CD4-positive, alpha-beta memory T cell (primary cell): ENCODE measurements at regions not wholly inside any gene's neighbourhood (a gene's known extent, or its start where the extent isn't known, plus 50 kb on each side); places are given as distances from the start of the nearest gene placed in this dataset.

Experiments
- CTCF ChIA-PET: fragments of 350-600 bp; sonication (Branson Sonifier 250); formaldehyde crosslinking; loops from one replicate; lab custom pipeline; 2021; ENCODE audit warnings: inconsistent platforms; ENCODE audit not compliant: partially characterized antibody; lab: Charles Lee
- POLR2A ChIA-PET: fragments of 350-600 bp; sonication (Branson Sonifier 250); formaldehyde crosslinking; loops from one replicate; lab custom pipeline; 2021; ENCODE audit not compliant: partially characterized antibody; lab: Charles Lee
- DNase-seq, 5 donors: peaks; one replicate each; pipeline versions ENCODE4 v3.0.0 to v3.0.0-alpha.2; 2020 to 2022; ENCODE audit warnings: mixed read lengths in 1 of 5
- H3K27ac ChIP-seq: one replicate; pipeline ENCODE4 v1.7.0; 2013; ENCODE audit warnings: low read depth, low read length
- H3K27me3 ChIP-seq: 2 replicates; pipeline ENCODE4 v1.7.0; 2013; ENCODE audit warnings: mild to moderate bottlenecking, low read length, moderate library complexity; ENCODE audit not compliant: insufficient read depth
- H3K36me3 ChIP-seq: 2 replicates; pipeline ENCODE4 v1.7.0; 2013; ENCODE audit warnings: mild to moderate bottlenecking, low read length, moderate library complexity; ENCODE audit not compliant: insufficient read depth
- H3K4me1 ChIP-seq: 2 replicates; pipeline ENCODE4 v1.7.0; 2013; ENCODE audit warnings: mild to moderate bottlenecking, low read length, moderate library complexity; ENCODE audit not compliant: insufficient read depth
- H3K4me3 ChIP-seq, 2 donors: one replicate each; pipeline ENCODE4 v1.7.0; 2013; ENCODE audit warnings: low read length in 2 of 2, mild to moderate bottlenecking in 1 of 2
- H3K9me3 ChIP-seq, 2 donors: one replicate each; pipeline ENCODE4 v1.7.0; 2013; ENCODE audit warnings: low read length in 2 of 2, control low read depth in 1 of 2; ENCODE audit not compliant: control insufficient read depth in 1 of 2
- H3K27ac Mint-ChIP-seq, 7 donors: one replicate each; pipeline ENCODE4 v1.8.0; 2020 to 2021; ENCODE audit warnings: mixed read lengths in 7 of 7, mild to moderate bottlenecking in 6 of 7, inconsistent platforms in 3 of 7, moderate library complexity in 3 of 7
- H3K27me3 Mint-ChIP-seq, 2 donors: one replicate each; pipeline ENCODE4 v1.8.0; 2020 to 2021; ENCODE audit warnings: mixed read lengths in 2 of 2
- H3K36me3 Mint-ChIP-seq, 2 donors: one replicate each; pipeline ENCODE4 v1.8.0; 2020 to 2021; ENCODE audit warnings: mixed read lengths in 2 of 2, inconsistent platforms in 1 of 2, mild to moderate bottlenecking in 1 of 2
- H3K4me1 Mint-ChIP-seq, 4 donors: one replicate each; pipeline ENCODE4 v1.8.0; 2020 to 2021; ENCODE audit warnings: mixed read lengths in 4 of 4, mild to moderate bottlenecking in 1 of 4
- H3K4me3 Mint-ChIP-seq, 8 donors: one replicate each; pipeline ENCODE4 v1.8.0; 2020 to 2021; ENCODE audit warnings: mixed read lengths in 8 of 8, mild to moderate bottlenecking in 7 of 8, moderate library complexity in 6 of 8, inconsistent platforms in 3 of 8
- H3K9me3 Mint-ChIP-seq, 8 donors: one replicate each; pipeline ENCODE4 v1.8.0; 2020 to 2021; ENCODE audit warnings: mixed read lengths in 8 of 8, mild to moderate bottlenecking in 5 of 8, inconsistent platforms in 3 of 8, moderate library complexity in 1 of 8
- intact Hi-C: fragments of 100-400 bp; cut with micrococcal nuclease; formaldehyde crosslinking; loops from one replicate; pipeline ENCODE4 v1.15.1; 2023

DNA sequence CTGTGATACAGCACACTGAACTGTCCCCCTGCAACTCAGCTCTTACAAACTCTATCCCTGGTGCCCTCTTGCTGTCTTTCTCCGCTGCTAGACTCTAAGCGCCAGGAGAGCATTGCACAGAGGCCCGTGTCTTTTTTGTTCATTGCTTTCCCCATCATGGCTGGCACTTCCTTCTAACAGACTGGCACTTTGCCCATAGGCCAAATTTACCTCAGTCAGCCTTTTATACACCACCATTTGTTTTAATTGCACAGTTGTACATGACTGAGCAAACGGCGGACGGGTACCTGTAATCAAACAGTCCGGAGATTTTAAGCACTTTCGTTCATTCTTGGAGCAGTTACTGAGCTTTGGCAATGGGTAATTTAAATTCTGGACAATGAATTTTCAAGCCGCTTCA lies 102.2 kb upstream of the CLINT1 start:
- H3K4me3 ChIP-seq: no peak overlapping the region
- H3K36me3 ChIP-seq: no peaks in the 10 kb centered on the region
- no peaks in the 10 kb centered on the region for H3K4me1 ChIP-seq
- intact Hi-C loops: no loop called here
- ChIA-PET CTCF (interaction anchor here (1.1 to 2.3 kb wide), 3 partner anchors 12 to 132 kb away, joined by 3 to 14 read pairs (median 13); no protein-coding TSS in a partner anchor), POLR2A (no interaction called here)
- Mint-ChIP-seq H3K4me1 (no peaks in the 10 kb centered on the region), H3K36me3 (no peaks in the 10 kb centered on the region), H3K9me3 (peaks cover 0 to 4% (median 0%) of the 10 kb centered on the region in 8 donors), H3K27me3 (peaks cover 7 to 8% of the 10 kb centered on the region in 2 donors), H3K27ac (no peak overlapping the region), H3K4me3 (no peak overlapping the region)
- no peak overlapping the region for H3K27ac ChIP-seq
- H3K27me3 ChIP-seq: no peaks in the 10 kb centered on the region
- no peak for DNase-seq
- H3K9me3 ChIP-seq: no peaks in the 10 kb centered on the region

DNA sequence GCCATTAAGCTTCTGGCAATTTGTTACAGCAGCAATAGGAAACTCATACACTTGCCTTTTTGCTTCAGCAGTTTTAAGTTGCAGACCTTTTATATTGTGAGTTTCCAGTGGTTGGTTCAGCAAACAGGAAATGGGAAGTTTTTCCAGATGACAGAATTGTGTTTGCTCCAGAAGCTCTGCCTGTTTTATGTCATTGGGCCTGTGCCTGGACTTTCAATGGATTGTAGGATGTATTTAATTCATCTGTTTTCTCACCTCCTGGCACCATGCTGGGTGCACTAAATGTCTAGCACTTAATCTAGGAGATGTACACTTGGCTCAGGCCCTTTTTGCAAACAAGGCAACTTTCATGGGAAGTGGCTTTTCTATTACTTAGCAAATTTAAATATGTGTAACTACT lies 100.4 kb upstream of the CLINT1 start:
- H3K27ac Mint-ChIP-seq: no peak overlapping the region
- Histone ChIP-seq H3K4me3 (no peak overlapping the region), H3K27ac (no peak overlapping the region), H3K27me3 (no peaks in the 10 kb centered on the region), H3K36me3 (no peaks in the 10 kb centered on the region), H3K4me1 (no peaks in the 10 kb centered on the region), H3K9me3 (no peaks in the 10 kb centered on the region)
- intact Hi-C loops: no loop called here
- ChIA-PET CTCF (interaction anchor here (1.1 to 2.3 kb wide), 3 partner anchors 8 to 142 kb away, joined by 3 to 14 read pairs (median 4); no protein-coding TSS in a partner anchor), POLR2A (no interaction called here)
- no peaks in the 10 kb centered on the region for H3K36me3 Mint-ChIP-seq
- H3K9me3 Mint-ChIP-seq: peaks cover 0 to 4% (median 0%) of the 10 kb centered on the region in 8 donors
- no peak for DNase-seq
- no peaks in the 10 kb centered on the region for H3K4me1 Mint-ChIP-seq
- peaks cover 9% of the 10 kb centered on the region in 2 donors for H3K27me3 Mint-ChIP-seq
- no peak overlapping the region for H3K4me3 Mint-ChIP-seq

DNA sequence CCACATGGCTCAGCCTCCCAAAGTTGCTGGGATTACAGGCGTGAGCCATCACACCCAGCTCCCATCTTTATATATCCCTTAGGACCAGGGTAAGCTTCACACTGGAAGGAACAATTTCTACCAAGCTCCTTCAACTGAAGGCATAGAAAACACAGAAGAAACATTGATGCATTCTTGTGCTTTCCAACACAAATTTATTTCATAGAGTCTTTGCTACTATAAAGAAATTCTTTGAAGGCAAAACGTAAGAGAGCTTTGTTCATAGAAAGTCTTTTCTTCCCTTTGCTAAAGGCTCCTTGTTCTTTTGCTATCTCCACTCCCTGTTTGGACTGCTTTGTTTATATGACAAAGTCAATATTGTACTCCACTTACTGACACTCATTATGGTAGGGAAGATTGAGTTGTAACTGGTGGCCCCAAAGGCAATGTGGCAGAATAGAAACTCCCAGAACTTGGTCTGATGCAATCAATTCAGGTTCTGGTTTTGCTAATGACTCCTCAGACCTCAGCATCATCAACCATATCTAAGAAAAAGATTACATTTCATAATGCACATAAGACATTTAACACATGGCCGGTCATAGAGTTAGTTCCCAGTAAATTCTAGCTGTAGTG lies 97.4 kb upstream of the CLINT1 start:
- Mint-ChIP-seq H3K36me3 (no peaks in the 10 kb centered on the region), H3K27me3 (peaks cover 9% of the 10 kb centered on the region in 2 donors), H3K27ac (no peak overlapping the region), H3K4me3 (no peak overlapping the region), H3K9me3 (peaks cover 0 to 4% (median 0%) of the 10 kb centered on the region in 8 donors), H3K4me1 (no peaks in the 10 kb centered on the region)
- H3K4me3 ChIP-seq: no peak overlapping the region
- H3K9me3 ChIP-seq: no peaks in the 10 kb centered on the region
- DNase-seq: no peak
- no peaks in the 10 kb centered on the region for H3K36me3 ChIP-seq
- H3K4me1 ChIP-seq: no peaks in the 10 kb centered on the region
- intact Hi-C loops: no loop called here
- no peak overlapping the region for H3K27ac ChIP-seq
- no peaks in the 10 kb centered on the region for H3K27me3 ChIP-seq
- POLR2A ChIA-PET: no interaction called here
- CTCF ChIA-PET: interaction anchor here (0.6 to 0.7 kb wide), 2 partner anchors 8 to 1173 kb away, joined by 3 to 6 read pairs; no protein-coding TSS in a partner anchor

DNA sequence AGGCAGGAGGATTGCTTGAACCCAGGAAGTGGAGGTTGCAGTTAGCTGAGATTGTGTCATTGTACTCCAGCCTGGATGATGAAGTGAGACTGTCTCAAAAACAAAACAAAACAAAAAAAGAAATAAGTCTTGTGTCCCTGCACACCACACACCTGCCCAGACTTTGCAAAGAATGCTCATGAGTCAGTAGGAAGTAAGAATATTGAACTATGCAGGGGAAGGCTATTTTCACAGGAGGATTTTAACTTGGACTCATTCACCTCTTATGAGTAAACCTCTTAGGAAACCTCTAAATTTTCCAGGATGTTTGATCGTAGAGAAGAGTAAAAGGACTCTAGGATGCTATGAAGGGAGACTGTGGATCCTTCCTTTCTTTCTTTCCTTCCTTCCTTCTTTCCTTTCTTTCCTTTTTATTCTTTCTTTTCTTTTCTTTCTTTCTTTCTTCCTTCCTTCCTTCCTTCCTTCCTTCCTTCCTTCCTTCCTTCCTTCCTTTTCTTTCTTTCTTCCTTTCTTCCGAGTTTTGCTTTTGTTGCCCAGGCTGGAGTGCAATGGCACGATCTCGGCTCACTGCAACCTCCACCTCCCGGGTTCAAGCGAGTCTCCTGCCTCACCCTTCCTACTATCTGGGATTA lies 96.7 kb upstream of the CLINT1 start:
- H3K36me3 Mint-ChIP-seq: no peaks in the 10 kb centered on the region

DNA sequence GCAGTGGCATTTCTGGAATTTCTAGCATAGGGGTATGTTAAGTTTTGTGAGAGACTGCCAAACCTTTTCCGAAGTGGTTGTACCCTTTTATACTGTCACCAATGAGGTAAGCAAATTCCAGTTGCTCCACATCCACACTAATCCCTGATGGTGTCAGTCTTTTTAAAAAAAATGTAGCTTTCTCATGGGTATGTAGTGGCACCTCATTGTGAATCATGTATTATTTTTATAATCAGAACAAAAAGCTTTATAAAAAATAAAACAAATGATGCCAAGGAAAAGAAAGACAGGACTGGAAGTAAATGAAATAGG lies 93.4 kb upstream of the CLINT1 start:
- H3K4me3 Mint-ChIP-seq: no peak overlapping the region
- H3K4me1 Mint-ChIP-seq: peaks cover 4 to 6% (median 5%) of the 10 kb centered on the region in 4 donors
- H3K27ac Mint-ChIP-seq: no peak overlapping the region
- Histone ChIP-seq H3K27me3 (no peaks in the 10 kb centered on the region), H3K27ac (no peak overlapping the region), H3K36me3 (no peaks in the 10 kb centered on the region), H3K9me3 (no peaks in the 10 kb centered on the region), H3K4me3 (no peak overlapping the region), H3K4me1 (no peaks in the 10 kb centered on the region)
- H3K36me3 Mint-ChIP-seq: no peaks in the 10 kb centered on the region
- intact Hi-C loops: no loop called here
- ChIA-PET POLR2A (no interaction called here), CTCF (interaction anchor here (1.2 kb wide), 1 partner anchor 143 kb away, joined by 5 read pairs; no protein-coding TSS in a partner anchor)
- no peaks in the 10 kb centered on the region for H3K9me3 Mint-ChIP-seq
- H3K27me3 Mint-ChIP-seq: peaks cover 13 to 15% of the 10 kb centered on the region in 2 donors
- no peak for DNase-seq

More for the DNA sequence above, 96.7 kb upstream of the CLINT1 start:
- Histone ChIP-seq H3K4me1 (no peaks in the 10 kb centered on the region), H3K4me3 (no peak overlapping the region), H3K9me3 (no peaks in the 10 kb centered on the region), H3K27me3 (no peaks in the 10 kb centered on the region), H3K36me3 (no peaks in the 10 kb centered on the region), H3K27ac (no peak overlapping the region)
- intact Hi-C loops: no loop called here
- Mint-ChIP-seq H3K27me3 (peaks cover 5 to 9% of the 10 kb centered on the region in 2 donors), H3K27ac (peak overlapping the region in 1 of 7 donors; percentile 71), H3K4me1 (no peaks in the 10 kb centered on the region), H3K4me3 (no peak overlapping the region), H3K9me3 (peaks cover 0 to 4% (median 0%) of the 10 kb centered on the region in 8 donors)
- no peak for DNase-seq
- ChIA-PET CTCF (interaction anchor here (0.6 kb wide), 1 partner anchor 1174 kb away, joined by 3 read pairs; no protein-coding TSS in a partner anchor), POLR2A (no interaction called here)

DNA sequence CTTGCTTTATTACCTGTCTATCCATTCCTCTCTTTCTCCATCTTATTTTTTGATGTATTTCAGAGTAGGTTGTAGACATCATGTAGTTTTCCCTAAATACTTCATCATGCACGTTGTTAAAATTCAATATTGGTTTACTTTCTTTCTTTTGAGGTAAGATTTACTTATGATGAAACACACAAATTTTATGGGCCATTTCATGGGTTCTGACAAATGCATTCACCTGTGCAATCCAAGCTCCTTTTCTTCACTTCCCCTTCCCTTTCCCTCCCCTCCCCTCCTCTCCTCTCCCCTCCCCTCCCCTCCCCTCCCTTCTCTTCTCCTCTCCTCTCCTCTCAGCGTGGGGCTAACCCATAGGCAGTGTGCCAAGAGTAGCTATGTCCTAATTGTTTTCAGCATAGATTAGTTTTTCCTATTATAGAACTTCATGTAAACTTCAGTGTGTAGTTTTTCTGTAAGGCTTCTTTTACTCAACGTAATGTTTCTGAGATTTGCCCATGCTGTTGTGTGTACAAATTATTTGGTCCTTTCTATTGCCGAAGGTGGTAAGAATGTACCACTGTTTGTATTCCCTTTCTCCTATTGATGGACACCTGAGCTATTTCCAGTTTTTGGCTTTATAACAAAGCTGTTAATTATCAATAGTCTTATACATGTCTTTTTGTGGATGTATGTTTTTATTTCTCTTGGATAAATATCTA lies 92.9 kb upstream of the CLINT1 start:
- POLR2A ChIA-PET: no interaction called here

DNA sequence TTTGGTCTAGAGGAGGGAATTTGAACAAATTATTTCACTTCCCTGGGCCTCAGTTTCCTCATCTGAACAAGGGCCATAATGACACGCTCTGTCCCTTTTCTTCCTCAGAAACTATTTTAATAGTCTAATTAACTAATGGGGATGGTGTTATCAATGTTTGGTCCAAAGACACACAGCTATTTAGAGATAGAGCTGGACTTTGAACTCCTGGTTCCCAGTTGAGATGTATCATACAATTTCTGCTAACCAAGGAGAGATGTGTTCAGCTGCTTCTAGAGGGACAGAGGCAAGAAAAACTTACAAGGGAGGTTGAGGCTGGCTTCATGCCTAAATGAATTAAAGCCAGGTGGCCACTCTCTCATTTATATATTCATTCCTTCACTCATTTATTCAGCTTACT lies 90.6 kb upstream of the CLINT1 start:
- intact Hi-C loops: loop anchor here (2.0 kb wide), 1 partner anchor 31 kb away; no protein-coding TSS in a partner anchor
- H3K4me3 Mint-ChIP-seq: no peak overlapping the region
- H3K27ac ChIP-seq: no peak overlapping the region
- H3K4me3 ChIP-seq: no peak overlapping the region
- POLR2A ChIA-PET: interaction anchor here (1.4 kb wide), 1 partner anchor 132 kb away, joined by 7 read pairs; no protein-coding TSS in a partner anchor
- CTCF ChIA-PET: interaction anchor here (0.7 to 4.7 kb wide), 40 partner anchors 7 to 1157 kb away, joined by 3 to 95 read pairs (median 7); partner anchors contain the start of gene CLINT1
- H3K4me1 Mint-ChIP-seq: peaks cover 4 to 6% (median 5%) of the 10 kb centered on the region in 4 donors
- H3K27ac Mint-ChIP-seq: no peak overlapping the region
- no peaks in the 10 kb centered on the region for H3K36me3 Mint-ChIP-seq
- peaks cover 10 to 12% of the 10 kb centered on the region in 2 donors for H3K27me3 Mint-ChIP-seq
- no peaks in the 10 kb centered on the region for H3K27me3 ChIP-seq
- no peaks in the 10 kb centered on the region for H3K36me3 ChIP-seq
- H3K4me1 ChIP-seq: no peaks in the 10 kb centered on the region
- no peaks in the 10 kb centered on the region for H3K9me3 Mint-ChIP-seq
- no peaks in the 10 kb centered on the region for H3K9me3 ChIP-seq
- DNase-seq: no peak

More for the DNA sequence above, 92.9 kb upstream of the CLINT1 start:
- intact Hi-C loops: no loop called here
- no peak overlapping the region for H3K4me3 Mint-ChIP-seq
- peaks cover 4 to 6% (median 5%) of the 10 kb centered on the region in 4 donors for H3K4me1 Mint-ChIP-seq
- Histone ChIP-seq H3K4me3 (no peak overlapping the region), H3K36me3 (no peaks in the 10 kb centered on the region), H3K9me3 (no peaks in the 10 kb centered on the region), H3K27me3 (no peaks in the 10 kb centered on the region), H3K27ac (no peak overlapping the region), H3K4me1 (no peaks in the 10 kb centered on the region)
- H3K36me3 Mint-ChIP-seq: no peaks in the 10 kb centered on the region
- CTCF ChIA-PET: interaction anchor here (1.2 to 4.7 kb wide), 4 partner anchors 8 to 189 kb away, joined by 4 to 95 read pairs (median 18); no protein-coding TSS in a partner anchor
- no peak for DNase-seq
- no peak overlapping the region for H3K27ac Mint-ChIP-seq
- peaks cover 12 to 14% of the 10 kb centered on the region in 2 donors for H3K27me3 Mint-ChIP-seq
- H3K9me3 Mint-ChIP-seq: no peaks in the 10 kb centered on the region
